Stimulated activated CD8-positive, alpha-beta memory T cell treated with anti-CD3 and anti-CD28 coated beads, Interleukin-15, amount 100 ng/mL, for 4 hours (primary cell): ENCODE measurements at regions not wholly inside any gene's neighbourhood (a gene's known extent, or its start where the extent isn't known, plus 50 kb on each side); places are given as distances from the start of the nearest gene placed in this dataset.
"Not testable (repeated sequence)": the region's sequence is repeated elsewhere in the genome, so short reads cannot be mapped to it uniquely, and the experiment has no call there.

Source experiments
- DNase-seq, 2 donors: peaks; one replicate each; pipeline ENCODE4 v3.0.0-alpha.2; 2020; ENCODE audit warnings: low read depth in 2 of 2

DNA sequence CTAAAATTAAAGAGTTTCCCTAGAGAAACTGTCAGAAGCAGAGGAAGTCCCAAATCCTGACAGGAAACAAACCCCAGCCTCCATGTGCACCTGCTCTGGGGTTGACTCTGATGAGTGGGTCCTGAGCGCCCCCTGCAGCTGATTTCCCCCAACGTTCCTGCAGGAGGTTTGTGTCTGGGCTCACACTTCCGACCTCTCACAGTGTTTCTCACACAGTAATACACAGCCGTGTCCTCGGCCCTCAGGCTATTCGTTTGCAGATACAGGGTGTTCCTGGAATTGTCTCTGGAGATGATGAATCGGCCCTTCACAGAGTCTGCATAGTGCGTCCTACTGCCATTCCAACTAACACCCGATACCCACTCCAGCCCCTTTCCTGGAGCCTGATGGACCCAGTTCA is 862.8 kb downstream of the TMEM121 start:
- not testable (repeated sequence) for DNase-seq

DNA sequence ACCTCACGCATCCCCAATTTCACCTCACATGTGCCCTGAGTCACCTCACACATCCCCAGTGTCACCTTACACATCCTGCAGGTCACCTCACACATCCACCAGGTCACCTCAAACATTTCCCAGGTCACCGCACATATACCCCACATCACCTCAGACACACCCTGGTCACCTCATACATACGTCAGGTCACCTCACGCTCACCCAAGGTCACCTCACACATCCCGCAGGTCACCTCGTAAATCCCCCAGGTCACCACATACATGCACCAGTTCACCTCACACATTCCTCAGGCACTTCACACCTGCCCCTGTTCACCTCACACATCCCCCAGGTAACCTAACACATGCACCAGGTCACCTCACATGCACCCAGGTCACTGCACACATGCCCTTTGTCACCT is 864.0 kb downstream of the TMEM121 start:
- no peak for DNase-seq

DNA sequence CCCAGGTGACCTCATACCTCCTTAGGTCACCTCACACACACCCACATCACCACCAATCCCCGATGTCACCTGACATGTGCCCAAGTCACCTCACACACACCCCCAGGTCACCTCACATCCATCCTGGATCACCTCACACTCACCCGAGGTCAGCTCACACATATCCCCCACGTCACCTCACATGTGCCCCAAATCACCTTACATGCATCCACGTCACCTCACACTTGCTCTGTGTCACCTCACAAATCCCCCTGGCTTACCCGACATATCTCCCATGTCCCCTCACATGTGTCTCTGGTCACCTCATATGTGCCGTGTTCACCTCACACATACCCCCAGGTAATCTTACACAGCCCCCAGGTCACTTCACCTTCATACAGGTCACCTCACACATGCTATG is 864.6 kb downstream of the TMEM121 start:
- DNase-seq = no peak

DNA sequence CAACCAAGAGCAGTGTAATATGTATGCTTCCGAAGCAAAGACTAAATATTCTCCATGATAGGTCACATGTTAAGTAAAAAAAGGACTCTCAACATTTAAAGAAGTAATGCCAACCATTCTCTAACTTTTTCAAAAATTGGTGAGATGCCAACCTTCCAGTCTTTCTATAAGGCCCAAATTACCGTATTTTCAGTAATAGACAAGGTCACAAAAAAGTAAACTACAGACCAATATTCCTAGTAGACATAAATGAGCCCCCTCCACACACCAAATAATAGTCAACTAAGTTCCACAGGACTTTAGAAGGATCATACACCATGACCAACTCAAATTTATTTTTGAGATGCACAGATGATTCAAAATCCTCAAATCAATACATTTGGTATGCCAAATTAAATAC is 867.4 kb downstream of the TMEM121 start:
- no peak for DNase-seq

DNA sequence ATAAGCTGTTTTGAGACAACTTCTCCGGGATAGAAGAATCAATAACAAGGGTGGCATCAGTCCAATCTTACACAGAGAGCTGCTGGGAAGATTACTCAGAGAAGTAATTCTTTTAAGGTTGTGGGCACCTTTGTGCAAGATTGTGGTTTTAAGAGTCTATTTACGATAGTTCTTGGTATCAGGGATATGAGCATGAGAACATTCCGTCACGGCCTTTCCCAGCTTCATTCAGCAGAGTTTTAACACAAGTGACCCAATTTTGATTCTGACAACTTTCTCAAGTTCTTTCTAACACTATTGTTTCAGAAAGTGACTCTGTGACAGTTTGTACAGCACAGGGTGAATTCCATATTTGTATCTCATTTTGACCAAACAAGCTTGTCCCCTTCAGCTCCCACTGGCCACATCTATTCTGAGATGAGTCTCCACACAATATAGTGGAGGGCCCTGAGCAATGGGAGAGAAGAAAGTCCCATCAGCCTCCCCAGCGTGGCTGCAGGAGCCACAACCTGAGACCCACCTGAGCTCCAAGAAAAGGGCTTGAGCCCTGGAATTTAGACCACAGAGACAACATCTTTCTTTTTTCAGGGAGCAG is 869.2 kb downstream of the TMEM121 start:
- DNase-seq = no peak

DNA sequence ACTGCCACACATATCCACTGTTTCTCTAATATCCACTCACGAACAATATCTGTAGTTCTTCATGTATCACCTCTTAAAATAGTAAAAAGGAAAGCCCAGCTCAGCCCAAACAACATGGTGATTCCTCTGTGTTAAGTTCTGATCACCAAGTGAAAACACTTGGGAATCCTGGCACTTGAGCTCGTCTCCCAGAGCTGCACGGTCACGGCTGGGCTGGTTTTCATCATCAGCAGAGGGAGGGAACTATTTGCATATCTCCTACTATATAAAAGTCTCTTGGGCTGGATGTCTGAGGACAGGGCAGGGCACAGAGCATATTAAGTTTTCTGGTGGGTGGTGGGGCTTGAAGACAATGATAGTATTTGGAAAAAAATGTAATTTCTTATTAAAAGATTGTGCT is 870.6 kb downstream of the TMEM121 start:
- no peak for DNase-seq

DNA sequence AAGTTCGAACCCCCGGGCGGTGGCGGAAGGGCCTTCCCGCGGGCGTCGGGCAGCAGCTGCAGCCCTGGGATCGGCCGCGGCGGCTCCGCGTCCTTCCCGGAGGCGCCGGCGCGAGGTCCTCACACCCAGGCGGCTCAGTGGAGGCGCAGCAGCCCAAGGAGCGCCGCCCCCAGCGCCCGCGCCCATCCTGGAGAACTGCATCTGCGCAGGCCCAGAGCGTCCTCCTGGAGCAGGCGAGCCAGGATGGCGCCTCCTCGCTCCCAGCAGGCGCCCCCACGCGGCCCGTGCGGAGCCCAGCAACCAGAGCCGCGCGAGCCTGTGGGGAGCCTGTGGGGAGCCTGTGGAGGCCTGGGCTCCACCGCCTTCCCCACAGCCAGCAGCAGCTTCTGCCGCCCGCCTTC is 872.5 kb downstream of the TMEM121 start:
- not testable (repeated sequence) for DNase-seq

DNA sequence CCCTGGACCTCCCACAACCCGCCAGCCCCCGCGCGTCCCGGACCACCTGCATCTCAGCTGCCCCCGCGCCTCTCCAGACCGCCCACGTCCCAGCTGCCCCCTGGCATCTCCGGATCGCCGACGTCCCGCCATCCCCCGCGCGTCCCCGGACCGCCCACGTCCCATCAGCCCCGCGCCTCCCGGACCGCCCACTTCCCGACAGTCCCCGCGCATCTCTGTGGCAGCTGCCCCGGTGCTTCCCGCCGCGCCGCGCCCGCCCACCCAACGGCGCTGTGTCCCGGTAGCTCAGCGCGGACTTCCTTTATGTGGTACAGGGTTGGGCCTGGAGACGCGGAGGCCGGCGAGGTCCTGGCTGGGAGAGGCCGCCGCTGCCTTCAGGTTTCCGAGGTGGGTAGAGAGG is 874.9 kb downstream of the TMEM121 start:
- DNase-seq = not testable (repeated sequence)

DNA sequence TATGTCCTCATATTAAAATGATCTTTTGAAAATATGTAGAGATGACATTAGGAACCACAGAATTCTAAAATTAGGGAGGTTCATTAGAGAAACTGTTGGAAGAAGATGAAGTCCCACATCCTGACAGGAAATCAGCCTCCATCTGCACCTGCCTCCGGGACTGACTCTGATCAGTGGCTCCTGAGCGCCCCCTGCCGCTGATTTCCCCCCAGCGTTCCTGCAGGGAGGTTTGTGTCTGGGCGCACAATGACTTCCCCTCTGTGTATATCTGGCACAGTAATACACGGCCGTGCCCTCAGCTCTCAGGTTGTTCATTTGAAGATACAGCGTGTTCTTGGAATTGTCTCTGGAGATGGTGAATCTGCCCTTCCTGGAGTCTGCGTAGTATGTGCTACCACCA is 883.8 kb downstream of the TMEM121 start:
- DNase-seq = not testable (repeated sequence)

DNA sequence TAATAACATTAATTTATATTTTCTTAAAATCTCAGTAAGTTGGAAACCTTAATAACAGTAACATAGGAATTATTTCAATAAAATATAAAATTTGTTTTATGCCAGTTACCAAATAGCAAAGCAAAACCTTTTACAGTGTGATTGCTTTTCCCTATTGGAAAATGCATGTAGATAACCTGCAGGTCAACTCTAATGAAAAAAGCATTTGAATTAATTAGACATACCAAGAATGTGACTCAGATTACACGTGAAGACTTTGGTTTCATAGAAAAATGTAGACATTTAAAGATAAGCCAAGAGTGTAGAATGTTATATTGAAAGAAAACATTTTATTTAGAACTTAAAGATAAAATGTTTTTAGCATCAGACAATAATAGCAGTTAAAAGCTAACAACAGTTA is 888.1 kb downstream of the TMEM121 start:
- no peak for DNase-seq

DNA sequence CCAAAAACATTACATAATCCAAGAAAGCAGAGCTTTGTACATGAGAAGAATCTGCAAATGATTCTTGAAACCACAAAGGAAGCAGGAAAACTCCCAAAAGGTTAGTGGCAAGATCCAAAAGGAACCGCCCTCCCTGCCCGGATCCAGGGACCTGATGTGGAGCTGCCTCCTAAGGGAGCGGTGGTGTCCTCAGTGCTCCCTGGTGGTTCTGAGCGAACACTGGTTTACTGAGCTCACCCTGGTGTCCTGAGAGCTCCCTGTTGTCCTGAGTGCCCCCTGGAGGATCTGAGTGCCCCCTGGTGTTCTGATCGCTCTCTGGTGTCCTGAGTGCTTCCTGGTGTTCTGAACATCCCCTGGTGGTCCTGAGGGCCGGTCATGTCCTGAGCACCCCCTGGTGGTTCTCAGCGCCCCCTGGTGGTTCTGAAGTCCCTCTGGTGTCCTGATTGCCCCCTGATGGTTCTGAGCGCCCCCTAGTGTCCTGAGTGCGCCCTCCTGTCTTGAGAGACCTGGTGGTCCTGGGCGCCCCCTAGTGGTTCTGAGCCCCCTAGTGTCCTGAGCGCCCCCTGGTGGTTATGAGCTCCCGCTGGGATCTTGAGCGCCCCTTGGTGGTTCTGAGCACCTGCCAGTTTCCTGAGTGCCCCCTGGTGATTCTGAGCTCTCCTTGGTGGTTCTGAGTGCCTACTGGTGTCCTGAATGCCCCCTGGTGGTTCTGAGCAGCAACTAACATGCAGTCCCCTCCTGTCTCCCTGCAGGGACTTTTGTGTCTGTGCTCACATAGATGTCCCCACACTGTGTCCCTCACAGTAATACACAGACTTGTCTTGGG is 891.1 kb downstream of the TMEM121 start:
- peak; percentile 29 to 62 for DNase-seq

DNA sequence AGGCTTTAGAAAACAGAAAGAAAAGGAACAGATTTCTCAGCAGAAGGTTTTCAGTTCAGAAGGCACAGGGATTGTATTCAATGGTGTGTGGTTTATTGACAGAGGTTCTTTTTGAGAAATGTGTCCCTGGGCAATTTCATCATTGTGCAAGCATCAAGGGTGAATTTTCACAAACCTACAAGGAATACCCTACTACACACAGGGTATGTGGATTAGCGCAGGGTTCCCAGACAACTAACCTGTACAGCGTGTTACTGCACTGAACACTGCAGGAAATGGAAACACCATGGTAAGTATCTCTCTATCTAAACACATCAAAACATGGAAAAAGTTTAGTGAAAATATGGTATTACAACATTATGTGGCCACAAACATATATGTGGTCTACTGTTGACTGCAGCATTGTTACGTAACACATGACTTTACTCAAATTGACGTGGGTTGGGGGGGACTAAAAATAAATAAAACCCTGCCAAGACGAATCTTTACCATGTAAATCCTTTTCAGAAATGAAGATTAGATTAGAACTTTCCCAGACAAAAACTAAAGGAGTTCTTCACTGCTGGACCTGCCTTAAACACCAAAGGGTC is 893.1 kb downstream of the TMEM121 start:
- no peak for DNase-seq

DNA sequence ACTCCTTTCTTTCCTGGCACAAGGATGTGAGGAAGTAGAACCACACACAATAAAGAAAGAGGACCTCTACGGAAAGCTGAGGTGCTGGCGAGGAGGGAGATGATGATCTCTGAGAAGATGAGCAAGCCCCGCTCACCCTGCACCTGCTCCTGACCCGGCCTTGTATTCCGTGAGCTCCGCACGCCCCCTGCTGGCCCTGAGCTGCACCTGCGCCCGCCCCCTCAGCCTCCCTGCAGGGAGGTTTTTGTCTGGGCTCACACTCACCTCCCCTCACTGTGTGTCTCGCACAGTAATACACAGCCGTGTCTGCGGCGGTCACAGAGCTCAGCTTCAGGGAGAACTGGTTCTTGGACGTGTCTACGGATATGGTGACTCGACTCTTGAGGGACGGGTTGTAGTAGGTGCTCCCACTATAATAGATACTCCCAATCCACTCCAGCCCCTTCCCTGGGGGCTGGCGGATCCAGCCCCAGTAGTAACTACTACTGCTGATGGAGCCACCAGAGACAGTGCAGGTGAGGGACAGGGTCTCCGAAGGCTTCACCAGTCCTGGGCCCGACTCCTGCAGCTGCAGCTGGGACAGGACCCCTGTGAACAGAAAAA is 895.1 kb downstream of the TMEM121 start:
- peak; percentile 38 to 55 for DNase-seq

DNA sequence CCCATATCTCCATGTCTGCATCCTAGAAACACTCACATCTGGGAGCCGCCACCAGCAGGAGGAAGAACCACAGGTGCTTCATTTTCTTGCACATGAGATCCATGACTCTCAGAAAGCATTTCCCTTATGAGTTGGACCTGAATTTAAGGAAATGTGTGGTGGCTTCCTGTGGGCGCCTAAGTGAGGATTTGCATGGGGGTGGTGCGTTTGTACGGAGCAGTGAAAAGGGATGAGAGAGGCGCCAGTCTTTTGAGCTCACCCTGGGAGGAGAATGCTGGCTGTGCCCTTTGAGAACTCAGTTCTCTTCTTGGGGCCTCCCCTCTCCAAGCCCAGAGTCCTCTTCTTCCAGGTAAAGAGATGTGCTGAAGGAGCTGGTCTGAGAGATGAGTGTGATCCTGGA is 895.7 kb downstream of the TMEM121 start:
- no peak for DNase-seq

DNA sequence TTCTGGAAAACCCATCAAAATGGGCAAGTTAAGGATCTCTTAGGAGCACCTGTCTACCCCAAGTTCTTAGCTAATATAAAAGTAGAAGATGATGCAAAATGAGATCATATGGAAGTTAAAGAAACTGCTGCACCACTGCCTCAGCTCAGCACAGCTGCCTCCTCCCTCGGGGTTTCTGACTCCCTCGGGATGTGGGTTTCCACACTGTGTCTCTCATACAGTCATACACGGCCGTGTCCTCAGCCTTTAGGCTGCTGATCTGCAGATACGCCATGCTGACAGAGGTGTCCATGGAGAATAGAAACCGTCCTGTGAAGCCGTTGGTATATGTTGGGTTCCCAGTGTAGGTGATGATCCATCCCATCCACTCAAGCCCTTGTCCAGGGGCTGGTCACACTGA is 898.8 kb downstream of the TMEM121 start:
- DNase-seq = not testable (repeated sequence)

DNA sequence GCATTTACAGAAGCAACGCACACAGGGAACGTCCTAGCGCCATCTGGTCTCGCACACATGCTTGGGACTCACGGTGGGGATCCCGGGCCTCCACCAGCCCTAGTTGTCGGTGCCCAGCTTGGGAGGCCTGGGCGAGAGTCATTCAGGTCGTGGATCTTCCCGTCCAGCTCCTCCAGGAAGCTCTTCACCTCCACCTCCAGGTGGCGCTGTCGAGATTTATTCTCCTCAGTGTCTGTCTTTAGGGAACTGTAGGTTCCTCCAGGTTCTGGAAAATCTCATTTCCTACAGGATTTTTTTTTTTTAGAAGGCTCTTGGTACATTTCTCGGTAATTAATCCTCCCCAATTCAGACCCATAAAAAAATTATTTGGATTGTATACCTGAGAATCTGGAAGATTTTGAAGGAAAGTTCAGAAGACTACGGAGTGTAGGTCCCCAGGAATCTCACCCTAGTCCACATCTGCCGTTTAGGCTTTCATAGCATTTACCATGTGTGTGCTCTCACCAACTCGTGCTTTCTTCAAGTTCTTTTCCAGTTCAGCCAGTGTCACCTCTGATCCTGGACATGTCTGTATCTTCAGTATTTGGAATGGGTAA is 910.0 kb downstream of the TMEM121 start:
- DNase-seq = peak; percentile 25 to 39

DNA sequence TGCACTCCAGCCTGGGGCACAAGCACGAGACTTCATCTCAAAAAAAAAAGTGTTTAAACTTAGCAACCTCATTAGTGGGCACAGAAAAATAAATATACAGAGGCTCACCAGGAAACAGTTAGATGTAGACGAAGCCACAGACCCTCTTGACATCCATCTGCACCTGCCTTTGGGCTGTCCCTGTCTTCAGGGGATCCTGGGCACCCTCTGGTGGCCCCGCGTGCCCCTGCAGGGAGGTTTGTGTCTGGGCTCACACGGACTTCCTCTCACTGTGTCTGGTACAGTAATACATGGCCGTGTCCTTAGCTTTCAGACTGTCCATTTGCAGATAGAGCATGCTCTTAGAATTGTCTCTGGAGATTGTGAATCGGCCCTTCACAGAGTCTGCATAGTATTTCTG is 916.5 kb downstream of the TMEM121 start:
- DNase-seq = peak in 1 of 2 donors; percentile 11

DNA sequence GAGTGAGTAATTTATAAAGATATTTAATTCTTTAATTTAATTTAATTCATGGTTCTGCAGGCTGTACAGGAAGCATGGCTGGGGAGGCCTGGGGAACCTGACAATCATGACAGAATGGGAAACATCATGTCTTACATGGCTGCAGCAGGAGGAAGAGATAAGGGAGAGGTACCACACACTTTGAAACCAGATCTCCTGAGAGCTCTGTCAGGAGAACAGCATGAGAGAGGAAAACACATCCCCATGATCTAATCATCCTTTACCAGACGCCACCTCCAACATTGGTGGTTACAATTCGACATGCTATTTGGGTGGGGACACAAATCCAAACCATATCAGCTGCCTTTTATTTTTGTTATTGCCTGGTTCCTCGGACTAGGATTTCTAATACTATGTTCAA is 928.6 kb downstream of the TMEM121 start:
- no peak for DNase-seq

DNA sequence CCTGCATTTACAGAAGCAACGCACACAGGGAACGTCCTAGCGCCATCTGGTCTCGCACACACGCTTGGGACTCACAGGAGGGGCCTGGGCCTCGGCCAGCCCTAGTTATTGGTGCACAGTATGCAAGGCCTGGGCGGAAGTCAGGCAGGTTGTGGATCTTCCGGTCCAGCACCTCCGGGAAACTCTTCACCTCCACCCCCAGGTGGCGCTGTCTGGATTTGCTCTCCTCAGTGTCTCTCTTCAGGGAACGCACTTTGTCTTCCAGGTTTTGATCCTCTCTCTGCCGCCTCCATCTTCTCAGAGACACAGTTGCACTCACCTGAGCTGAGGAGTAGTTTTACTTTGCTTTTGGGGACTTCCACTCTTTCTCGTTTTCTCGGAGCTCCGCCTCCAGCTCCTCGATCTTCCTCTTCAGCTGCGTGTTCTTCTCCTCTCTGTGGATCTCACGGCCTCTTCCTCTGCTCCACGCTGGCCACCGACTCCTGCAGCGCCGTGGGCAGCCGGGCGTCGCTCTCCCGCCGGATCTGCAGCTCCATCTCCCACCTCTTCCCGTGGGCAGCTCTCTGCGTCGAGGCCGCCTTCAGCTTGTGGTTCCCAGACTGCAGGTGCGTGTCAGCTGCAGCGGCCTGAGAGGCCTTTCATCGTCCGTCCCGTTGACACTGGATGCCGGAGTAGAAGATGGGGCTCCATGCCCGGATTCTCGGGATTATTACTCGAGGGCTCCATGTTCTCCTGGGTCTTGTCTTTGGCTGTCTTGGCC is 933.8 kb downstream of the TMEM121 start:
- DNase-seq = peak in 1 of 2 donors; percentile 21

DNA sequence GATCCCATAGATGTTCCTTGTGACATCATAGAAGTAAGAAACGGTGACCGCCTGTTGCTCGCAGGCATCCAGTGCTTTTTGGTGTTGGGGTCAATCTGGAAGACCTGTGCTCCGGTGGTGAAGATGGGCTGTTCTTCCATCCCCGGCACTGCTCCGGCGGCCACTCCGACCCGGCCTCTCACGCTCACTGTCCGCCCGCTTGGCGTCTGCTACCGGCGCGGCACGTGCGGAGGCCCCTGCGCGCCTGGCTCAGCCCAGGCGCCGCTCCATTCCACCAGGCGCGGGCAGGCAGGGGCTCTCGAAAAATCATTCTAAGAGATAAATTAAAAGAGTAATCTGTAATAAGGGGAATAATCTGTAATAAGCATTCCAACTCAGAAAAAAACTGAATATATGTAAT is 934.5 kb downstream of the TMEM121 start:
- no peak for DNase-seq

DNA sequence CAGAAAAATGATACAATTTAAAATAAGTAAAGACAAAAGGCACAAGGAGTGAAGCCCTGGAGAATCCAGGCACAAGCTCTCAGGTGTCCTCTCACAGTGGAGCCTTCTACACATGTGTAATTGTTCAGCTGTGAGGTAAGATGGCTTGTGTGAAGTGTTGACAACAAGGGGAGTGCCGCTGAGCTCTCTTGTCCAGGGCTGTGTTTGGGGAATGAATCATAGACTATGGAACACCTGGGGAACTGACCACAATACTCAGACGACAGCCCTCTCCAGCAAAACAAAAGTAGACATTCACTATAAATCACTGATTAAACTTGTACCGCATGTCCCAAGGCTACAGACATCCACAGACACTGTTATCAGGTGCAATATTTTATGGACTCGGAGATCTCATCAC is 940.1 kb downstream of the TMEM121 start:
- not testable (repeated sequence) for DNase-seq

DNA sequence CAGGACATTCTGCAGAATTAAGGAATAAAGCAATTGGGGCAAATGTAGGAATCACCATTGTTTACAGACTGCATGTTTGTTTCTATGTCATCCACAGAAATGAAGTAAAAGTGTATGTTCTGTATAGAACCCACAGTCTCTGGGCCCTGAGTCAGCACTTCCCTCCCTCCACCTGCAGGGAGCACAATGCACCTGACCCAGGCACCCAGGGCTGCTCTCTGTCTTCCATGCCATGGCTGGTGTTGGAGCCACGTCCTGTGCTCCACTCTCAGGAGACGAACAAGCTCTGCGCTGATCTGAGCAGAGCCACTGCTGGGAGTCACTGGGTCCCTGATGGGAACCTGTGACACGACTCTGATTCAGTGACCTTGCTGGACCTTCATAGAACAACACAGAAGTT is 942.5 kb downstream of the TMEM121 start:
- not testable (repeated sequence) for DNase-seq
